ENCODE measurements at regions not wholly inside any gene's neighbourhood (a gene's known extent, or its start where the extent isn't known, plus 50 kb on each side); places are given as distances from the start of the nearest gene placed in this dataset.

GRCh38 chr17:70674061-70674460 lies 504.7 kb downstream of the KCNJ2 start:
- TF ChIP-seq TAF1 (IDR thresholded peaks at IDR 0.05; ENCODE audit: borderline replicate concordance, low read depth, low read length) (no peak), POLR2AphosphoS5 (IDR thresholded peaks at IDR 0.05; ENCODE audit: low read depth, low read length) (no peak)
